ENCODE measurements at regions not wholly inside any gene's neighbourhood (a gene's known extent, or its start where the extent isn't known, plus 50 kb on each side); places are given as distances from the start of the nearest gene placed in this dataset.

DNA sequence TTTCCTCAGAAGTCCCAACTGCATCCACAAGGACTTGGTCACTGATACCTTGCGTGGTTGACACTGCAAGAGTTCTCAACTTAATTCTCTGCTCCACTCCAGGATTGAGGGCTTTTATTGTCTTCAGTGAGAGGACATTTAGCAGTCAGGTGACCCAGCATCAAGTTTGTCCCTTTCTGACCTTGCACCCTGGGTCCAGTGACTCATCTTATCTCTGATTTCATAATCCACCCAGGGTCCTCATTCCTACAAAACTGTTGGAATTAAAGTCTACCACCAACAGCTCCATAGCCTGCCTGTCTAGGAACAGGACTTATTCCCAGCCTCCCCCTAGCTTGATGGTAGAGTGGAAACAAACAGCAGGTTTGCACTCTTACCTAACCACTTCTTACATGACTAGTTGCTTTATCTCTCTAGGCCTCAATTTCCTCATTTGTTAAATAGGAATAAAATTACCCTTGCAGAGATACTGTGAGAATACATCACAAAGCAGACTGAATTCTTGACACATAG lies 151.3 kb upstream of the LPP start:
- H3K4me3 Mint-ChIP-seq = no peak overlapping the region
- CTCF ChIA-PET = interaction anchor here (1.0 to 1.5 kb wide), 2 partner anchors 262 to 264 kb away, joined by 3 to 6 read pairs; no protein-coding TSS in a partner anchor
- DNase-seq (ENCODE audit: low spot score) = no peak

DNA sequence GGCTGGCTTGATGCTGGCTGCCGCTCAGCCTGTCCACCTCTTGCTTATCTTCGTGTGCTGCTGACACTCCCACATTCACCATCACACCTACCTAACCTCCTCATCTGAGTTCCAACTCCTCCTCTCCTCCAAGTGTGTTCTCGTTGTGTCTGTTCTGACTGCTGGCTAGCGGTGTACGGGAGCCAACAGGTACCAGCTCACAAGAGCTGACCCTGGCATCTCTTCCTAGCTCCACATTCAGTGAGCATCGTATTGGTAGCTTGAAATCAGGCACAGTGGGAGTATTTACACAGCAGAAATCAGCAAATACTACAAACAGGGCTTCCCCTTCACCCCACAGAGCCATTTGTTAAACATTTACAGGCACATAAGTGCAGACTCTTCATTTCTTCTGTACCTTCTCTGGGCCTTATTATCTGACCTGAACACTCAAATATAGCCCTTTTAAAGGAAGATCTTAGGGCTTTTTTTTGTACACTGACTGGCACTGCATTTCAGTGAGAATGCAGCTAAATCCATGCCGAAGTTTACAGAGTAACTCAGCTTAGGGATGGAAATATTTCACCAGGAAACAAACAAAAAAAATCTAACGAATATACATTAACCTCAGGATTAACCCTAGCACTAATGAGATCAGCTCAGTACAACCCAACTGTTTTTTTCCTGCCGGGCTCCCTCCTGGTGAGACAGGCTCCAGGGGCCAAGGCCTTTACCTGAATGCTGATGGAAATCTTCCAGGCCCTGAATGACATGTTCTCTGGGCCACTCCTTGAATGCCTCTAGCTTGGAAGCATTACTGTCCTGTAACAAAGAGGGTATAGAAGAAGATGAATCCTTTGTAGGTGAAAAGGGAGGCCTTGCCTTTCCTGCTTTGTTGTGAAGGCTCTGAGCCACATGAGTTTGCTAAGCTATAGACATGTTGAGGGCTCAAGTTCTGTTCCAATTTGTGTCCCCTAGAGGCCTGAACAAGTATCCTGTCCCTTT lies 150.5 kb upstream of the LPP start:
- H3K27ac Mint-ChIP-seq = no peak overlapping the region
- H3K36me3 Mint-ChIP-seq = no peaks in the 10 kb centered on the region
- CTCF ChIA-PET = interaction anchor here (1.0 to 1.5 kb wide), 3 partner anchors 253 to 265 kb away, joined by 3 to 6 read pairs (median 3); no protein-coding TSS in a partner anchor
- H3K4me3 Mint-ChIP-seq = no peak overlapping the region
- no peak; the same call in 1 of the 2 replicates for ATAC-seq
- TF ChIP-seq GABPB1 (CRISPR knock-in tag; IDR thresholded peaks at IDR 0.05) (peak; percentile 8; the same call in 1 of the 2 replicates), ZNF423 (CRISPR knock-in tag; IDR thresholded peaks at IDR 0.05) (peak; percentile 40; the same call in 1 of the 2 replicates)
- TF ChIP-seq, protein P1, sequence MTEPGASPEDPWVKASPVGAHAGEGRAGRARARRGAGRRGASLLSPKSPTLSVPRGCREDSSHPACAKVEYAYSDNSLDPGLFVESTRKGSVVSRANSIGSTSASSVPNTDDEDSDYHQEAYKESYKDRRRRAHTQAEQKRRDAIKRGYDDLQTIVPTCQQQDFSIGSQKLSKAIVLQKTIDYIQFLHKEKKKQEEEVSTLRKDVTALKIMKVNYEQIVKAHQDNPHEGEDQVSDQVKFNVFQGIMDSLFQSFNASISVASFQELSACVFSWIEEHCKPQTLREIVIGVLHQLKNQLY (CRISPR knock-in tag; IDR thresholded peaks at IDR 0.05) = no peak
- H3K9me3 Mint-ChIP-seq = no peaks in the 10 kb centered on the region
- POLR2A ChIA-PET = no interaction called here
- DNase-seq (ENCODE audit: low spot score) = no peak
- no peaks in the 10 kb centered on the region for H3K27me3 Mint-ChIP-seq (ENCODE audit: low read depth)
- peaks cover 46% of the 10 kb centered on the region for H3K4me1 Mint-ChIP-seq

More for the DNA sequence above, 151.3 kb upstream of the LPP start:
- no peaks in the 10 kb centered on the region for H3K27me3 Mint-ChIP-seq (ENCODE audit: low read depth)
- no peaks in the 10 kb centered on the region for H3K36me3 Mint-ChIP-seq
- peaks cover 53% of the 10 kb centered on the region for H3K4me1 Mint-ChIP-seq
- H3K27ac Mint-ChIP-seq = no peak overlapping the region
- no peak for ATAC-seq
- H3K9me3 Mint-ChIP-seq = no peaks in the 10 kb centered on the region
- POLR2A ChIA-PET = no interaction called here
- peak; percentile 67 for TF ChIP-seq GABPB1 (CRISPR knock-in tag; IDR thresholded peaks at IDR 0.05)
- TF ChIP-seq, protein P2, sequence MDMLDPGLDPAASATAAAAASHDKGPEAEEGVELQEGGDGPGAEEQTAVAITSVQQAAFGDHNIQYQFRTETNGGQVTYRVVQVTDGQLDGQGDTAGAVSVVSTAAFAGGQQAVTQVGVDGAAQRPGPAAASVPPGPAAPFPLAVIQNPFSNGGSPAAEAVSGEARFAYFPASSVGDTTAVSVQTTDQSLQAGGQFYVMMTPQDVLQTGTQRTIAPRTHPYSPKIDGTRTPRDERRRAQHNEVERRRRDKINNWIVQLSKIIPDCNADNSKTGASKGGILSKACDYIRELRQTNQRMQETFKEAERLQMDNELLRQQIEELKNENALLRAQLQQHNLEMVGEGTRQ (CRISPR knock-in tag; IDR thresholded peaks at IDR 0.05) = no peak

DNA sequence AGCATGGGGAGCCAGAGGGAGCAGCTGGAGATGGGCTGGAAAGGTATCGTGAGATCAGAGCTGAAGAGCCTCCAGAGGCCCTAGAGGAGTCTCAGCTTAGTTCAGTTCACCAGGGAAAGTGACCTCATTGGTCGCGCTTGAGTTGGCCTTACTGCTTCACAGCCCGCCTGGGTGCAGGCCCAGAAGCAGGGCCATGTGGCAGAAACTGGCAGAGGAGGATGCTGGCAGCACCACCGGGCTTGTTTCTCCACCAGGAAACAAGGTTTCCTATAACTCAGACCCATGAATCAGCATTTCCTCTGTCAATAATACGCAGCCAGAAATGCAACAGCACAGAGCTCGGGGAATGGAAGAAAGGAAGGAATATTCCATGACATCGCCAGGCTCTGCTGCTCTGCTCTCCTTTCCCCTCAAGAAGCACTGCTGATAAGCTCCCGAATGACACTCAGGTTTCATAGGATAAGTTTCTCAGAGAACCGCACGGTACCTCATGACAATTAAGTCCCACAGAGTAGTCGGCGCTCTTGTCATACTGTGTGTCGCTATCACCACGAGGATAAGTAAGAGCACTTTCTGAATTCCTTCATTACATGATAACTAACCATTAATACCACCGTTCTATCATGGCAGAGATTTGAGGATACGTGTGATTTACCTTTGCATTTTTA lies 147.1 kb upstream of the LPP start:
- Mint-ChIP-seq H3K27ac (no peak overlapping the region), H3K4me1 (peaks cover 18% of the 10 kb centered on the region), H3K4me3 (no peak overlapping the region), H3K36me3 (peaks cover 10% of the 10 kb centered on the region), H3K9me3 (peaks cover 17% of the 10 kb centered on the region), H3K27me3 (ENCODE audit: low read depth) (no peaks in the 10 kb centered on the region)
- ATAC-seq (no peak), DNase-seq (ENCODE audit: low spot score) (no peak)
- ChIA-PET POLR2A (interaction anchor here (0.9 kb wide), 1 partner anchor 17 kb away, joined by 3 read pairs; no protein-coding TSS in a partner anchor), CTCF (interaction anchor here (0.5 kb wide), 1 partner anchor 59 kb away, joined by 3 read pairs; no protein-coding TSS in a partner anchor)
- no peak for TF ChIP-seq EMX1 (CRISPR knock-in tag; IDR thresholded peaks at IDR 0.05)
- TF ChIP-seq, protein P3, sequence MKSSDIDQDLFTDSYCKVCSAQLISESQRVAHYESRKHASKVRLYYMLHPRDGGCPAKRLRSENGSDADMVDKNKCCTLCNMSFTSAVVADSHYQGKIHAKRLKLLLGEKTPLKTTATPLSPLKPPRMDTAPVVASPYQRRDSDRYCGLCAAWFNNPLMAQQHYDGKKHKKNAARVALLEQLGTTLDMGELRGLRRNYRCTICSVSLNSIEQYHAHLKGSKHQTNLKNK (CRISPR knock-in tag; IDR thresholded peaks at IDR 0.05) = no peak

DNA sequence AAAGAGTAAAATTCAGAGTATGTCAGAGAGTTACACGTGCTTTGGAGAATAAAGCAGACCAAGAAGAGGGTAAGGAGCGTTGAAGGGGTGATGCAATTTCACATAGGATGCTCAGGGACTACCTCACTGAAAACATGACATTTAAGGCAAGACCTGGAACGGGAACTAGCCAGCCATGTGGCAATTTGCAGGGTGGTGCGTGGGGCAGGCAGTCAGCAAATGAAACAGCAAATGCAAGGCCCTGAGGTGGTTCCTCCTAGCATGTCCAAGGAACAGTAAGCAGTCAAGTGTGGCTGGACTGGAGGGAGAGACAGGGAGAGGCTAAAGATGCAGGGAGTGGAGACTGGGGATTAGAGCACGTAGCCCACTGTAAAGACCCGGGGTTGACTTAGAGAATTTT lies 146.1 kb upstream of the LPP start:
- no peak overlapping the region for H3K4me3 Mint-ChIP-seq
- H3K36me3 Mint-ChIP-seq = peaks cover 14% of the 10 kb centered on the region
- no peak overlapping the region for H3K27ac Mint-ChIP-seq
- TF ChIP-seq CREB1 (CRISPR knock-in tag; IDR thresholded peaks at IDR 0.05) (no peak), ZNF121 (CRISPR knock-in tag; IDR thresholded peaks at IDR 0.05) (no peak)
- TF ChIP-seq, protein P4, sequence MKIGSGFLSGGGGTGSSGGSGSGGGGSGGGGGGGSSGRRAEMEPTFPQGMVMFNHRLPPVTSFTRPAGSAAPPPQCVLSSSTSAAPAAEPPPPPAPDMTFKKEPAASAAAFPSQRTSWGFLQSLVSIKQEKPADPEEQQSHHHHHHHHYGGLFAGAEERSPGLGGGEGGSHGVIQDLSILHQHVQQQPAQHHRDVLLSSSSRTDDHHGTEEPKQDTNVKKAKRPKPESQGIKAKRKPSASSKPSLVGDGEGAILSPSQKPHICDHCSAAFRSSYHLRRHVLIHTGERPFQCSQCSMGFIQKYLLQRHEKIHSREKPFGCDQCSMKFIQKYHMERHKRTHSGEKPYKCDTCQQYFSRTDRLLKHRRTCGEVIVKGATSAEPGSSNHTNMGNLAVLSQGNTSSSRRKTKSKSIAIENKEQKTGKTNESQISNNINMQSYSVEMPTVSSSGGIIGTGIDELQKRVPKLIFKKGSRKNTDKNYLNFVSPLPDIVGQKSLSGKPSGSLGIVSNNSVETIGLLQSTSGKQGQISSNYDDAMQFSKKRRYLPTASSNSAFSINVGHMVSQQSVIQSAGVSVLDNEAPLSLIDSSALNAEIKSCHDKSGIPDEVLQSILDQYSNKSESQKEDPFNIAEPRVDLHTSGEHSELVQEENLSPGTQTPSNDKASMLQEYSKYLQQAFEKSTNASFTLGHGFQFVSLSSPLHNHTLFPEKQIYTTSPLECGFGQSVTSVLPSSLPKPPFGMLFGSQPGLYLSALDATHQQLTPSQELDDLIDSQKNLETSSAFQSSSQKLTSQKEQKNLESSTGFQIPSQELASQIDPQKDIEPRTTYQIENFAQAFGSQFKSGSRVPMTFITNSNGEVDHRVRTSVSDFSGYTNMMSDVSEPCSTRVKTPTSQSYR (CRISPR knock-in tag; IDR thresholded peaks at IDR 0.05) = no peak
- TF ChIP-seq, protein P5, sequence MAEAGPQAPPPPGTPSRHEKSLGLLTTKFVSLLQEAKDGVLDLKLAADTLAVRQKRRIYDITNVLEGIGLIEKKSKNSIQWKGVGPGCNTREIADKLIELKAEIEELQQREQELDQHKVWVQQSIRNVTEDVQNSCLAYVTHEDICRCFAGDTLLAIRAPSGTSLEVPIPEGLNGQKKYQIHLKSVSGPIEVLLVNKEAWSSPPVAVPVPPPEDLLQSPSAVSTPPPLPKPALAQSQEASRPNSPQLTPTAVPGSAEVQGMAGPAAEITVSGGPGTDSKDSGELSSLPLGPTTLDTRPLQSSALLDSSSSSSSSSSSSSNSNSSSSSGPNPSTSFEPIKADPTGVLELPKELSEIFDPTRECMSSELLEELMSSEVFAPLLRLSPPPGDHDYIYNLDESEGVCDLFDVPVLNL (CRISPR knock-in tag; IDR thresholded peaks at IDR 0.05; ENCODE audit: borderline replicate concordance, low read depth) = no peak
- peaks cover 21% of the 10 kb centered on the region for H3K9me3 Mint-ChIP-seq
- ATAC-seq (no peak), DNase-seq (ENCODE audit: low spot score) (no peak)
- ChIA-PET POLR2A (no interaction called here), CTCF (no interaction called here)
- peaks cover 18% of the 10 kb centered on the region for H3K4me1 Mint-ChIP-seq
- no peaks in the 10 kb centered on the region for H3K27me3 Mint-ChIP-seq (ENCODE audit: low read depth)

Measured in WTC11 (cell line).